ENCODE measurements at regions not wholly inside any gene's neighbourhood (a gene's known extent, or its start where the extent isn't known, plus 50 kb on each side); places are given as distances from the start of the nearest gene placed in this dataset.

- no peak for TF ChIP-seq POLR2A (IDR thresholded peaks at IDR 0.05; ENCODE audit: low read depth, low read length)
- no peak for TF ChIP-seq CTCF (IDR thresholded peaks at IDR 0.05; ENCODE audit: extremely low read depth in 1 of 2, insufficient read depth in 1 of 2, low read depth in 1 of 2, low read length in 2 of 2)
- TF ChIP-seq JUN (IDR thresholded peaks at IDR 0.05; ENCODE audit: borderline replicate concordance, insufficient read depth, insufficient read length, low read depth): no peak
Measured at GRCh38 chr5:104652271-104652861, 1089.8 kb upstream of the NUDT12 start.

Data from endothelial cell of umbilical vein (primary cell).